ENCODE measurements at regions not wholly inside any gene's neighbourhood (a gene's known extent, or its start where the extent isn't known, plus 50 kb on each side); places are given as distances from the start of the nearest gene placed in this dataset.
A peak's percentile ranks its signal among the peaks of the same experiment; 100 is the strongest.
"Not testable (repeated sequence)": the region's sequence is repeated elsewhere in the genome, so short reads cannot be mapped to it uniquely, and the experiment has no call there.

DNA sequence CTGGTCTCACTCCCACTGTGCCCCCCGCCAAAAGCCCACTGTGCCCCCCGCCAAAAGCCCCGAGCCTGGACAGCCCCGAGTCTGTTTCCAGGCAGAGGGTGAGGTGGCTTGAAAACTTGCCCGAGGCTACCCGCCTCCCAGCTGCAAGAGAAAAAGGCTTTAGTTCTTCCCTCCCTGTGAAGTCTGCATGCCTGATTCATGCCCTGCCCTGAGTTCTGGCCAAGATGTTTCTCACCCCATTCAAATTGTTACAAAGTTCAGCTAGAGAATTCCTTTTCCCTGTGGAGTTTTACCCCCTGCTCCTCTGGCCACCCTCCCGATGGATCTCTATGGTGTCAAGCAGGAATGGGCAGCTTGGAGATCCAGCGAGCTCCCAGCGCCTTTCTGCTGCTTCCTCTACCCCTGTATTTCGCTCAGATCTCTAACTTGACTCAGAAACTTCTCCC lies 298.8 kb upstream of the MAP3K7 start:
- no peak for DNase-seq

DNA sequence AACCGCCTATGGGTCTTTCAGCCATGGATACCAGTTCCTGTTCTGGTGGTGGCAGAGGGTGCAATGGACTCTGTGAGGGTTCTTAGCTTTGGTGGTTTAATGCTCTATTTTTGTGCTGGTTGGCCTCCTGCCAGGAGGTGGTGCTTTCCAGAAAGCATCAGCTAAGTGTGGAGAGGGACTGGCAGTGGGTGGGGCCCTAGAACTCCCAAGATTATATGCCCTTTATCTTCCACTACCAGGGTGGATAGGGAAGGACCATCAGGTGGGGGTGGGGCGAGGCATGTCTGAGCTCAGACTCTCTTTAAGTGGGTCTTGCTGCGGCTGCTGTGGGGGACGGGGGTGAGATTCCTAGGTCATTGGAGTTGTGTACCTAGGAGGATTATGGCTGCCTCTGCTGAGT lies 298.3 kb upstream of the MAP3K7 start:
- DNase-seq, result not testable (repeated sequence)

DNA sequence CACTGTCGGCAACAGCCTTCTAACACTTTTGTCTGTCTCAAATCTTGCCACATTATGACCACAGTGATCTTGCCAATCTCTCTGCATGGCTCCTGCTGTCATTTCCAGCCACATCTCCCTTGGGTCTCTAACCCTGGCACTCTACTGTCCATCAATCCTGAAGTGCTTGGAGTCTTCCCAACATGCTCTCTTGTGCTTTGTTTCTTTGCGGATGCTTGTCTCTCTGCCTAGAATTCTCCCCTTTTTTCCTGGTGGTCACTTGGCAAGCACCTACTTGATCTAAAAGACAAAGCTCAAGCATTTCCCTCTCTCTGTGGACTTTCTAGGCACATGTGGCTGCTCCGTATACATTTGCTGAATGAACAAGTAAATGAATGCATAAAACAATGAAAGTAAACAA lies 290.7 kb upstream of the MAP3K7 start:
- DNase-seq, result no peak

DNA sequence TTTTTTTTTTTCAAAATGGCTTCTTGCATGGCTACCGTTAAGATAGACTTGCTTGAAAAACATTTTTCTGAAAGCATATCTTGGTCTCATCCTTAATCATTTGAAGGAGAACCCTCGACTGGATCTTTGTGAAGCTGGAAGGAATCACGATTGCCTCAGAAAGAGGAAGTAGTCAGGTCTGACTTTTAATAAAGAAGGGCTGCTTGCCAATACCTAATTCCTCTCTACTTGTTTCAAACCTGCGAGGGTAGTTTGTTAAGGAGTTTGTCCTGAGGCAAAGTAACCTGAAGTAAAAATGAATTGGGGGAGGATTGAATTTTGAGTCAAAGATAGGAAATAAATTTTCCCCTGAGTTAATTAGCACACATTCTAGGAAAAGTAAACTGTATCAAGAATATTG lies 288.1 kb upstream of the MAP3K7 start:
- DNase-seq, result no peak

DNA sequence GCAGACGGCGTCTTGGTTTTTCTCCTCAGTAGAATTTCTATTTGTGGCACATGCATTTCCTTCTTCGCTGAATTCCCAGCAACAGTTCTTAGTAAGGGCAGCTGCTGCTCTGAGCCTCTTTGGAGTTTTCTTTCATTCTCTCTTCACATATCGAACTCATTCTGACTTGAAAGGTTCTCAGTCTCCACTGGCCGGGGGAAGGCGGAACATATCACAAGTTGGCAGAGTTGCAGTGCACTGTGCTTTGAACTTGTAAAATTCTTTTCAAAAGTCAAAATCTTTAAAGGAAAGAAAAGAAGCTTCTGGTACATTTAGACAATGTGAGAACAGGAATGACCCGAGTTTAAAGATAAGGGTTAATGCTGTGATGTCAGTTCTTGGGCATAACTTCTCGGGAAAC lies 286.1 kb upstream of the MAP3K7 start:
- peak in 1 of 2 donors; percentile 32 for DNase-seq

DNA sequence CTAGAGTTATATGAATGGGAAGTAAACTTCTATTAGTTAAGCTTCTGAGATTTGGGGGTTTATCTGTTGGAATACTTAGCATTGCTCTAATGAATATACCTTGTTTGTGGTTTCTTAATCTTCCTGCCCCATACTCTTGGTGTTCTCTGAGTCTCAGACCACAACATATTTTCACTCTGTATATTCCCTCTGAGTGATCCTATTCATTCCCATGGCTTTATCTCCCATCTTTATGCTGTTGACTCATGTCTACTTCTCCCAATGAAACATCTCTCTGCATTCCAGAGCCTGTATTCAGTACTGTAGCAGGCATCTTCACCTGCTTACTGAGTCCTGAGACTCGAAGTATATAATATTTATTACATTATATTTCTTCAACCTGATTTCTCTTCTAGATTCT lies 283.7 kb upstream of the MAP3K7 start:
- no peak for DNase-seq

DNA sequence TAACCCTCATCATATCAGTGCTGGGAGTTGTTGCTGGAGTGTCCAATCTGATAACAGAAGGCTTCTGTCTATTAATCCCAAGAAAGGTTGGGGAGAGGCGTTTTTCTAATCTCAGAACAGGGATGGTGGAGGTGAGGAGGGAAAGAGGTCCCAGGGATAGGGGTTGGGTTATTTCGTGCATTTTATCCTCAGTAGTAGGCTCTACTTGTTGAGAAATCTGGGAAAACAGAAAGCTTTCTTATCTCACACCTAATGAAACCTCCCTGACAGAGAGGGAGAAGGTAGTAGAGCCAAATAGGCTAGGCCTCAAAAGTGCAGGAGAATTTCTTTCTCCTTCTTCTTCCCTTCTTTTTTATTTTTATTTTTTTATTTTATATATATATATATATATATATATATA lies 281.8 kb upstream of the MAP3K7 start:
- no peak for DNase-seq

DNA sequence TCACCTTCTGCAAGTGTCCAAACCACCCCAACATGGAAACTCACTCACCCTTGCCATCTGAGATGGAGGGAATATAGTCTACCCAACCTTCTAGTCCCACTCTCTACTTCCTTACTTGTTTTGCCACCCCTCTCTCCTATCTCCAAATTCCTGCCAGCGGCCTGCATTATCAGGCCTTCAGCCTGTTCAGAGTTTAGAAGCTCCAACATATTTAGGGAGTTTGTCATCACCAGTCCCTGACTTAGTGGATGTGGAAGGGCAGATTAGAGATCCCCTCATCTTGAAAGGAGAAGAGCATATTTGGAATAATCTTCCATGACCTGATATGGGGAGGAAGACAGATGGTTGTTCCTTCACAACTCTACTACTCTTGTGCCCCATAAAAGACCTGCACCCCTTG lies 281.4 kb upstream of the MAP3K7 start:
- DNase-seq, result no peak

DNA sequence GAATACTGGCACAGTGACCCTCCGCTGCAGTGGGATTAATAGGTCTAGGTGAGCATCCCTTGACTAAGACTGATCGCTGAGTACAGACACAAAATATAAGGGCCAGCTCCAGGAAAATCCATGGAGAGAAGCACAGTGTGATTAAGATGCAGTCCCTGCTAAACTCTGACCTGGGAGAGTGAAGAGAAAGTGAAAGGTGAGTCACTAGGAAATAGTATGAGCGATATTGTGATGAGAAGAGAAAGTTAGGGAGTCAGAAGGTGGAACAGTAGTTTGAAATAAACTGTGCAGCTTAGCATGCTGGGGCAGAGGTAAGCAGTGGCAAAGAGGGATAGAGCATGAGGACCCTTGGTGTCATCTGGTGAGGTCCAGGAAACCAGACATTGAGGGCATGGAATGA lies 278.6 kb upstream of the MAP3K7 start:
- no peak for DNase-seq

DNA sequence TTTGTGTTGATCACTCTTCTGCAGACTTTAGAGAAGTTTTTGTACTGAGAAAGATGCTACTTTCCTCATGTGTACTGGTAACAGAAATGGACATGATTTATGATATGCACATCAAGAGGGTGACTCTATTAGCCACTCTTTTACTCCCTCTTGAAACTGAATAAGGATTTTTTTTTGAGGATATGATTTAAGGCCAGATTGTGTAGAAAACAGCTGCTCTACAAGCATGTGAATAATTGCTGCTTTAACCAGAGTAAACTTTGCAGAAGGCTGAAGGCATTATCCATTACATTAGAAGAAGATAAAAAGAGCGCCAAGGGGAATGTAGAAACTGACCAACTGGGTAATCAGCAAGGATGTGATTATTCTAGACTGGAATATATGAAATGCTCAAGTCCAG lies 276.2 kb upstream of the MAP3K7 start:
- DNase-seq, result no peak

DNA sequence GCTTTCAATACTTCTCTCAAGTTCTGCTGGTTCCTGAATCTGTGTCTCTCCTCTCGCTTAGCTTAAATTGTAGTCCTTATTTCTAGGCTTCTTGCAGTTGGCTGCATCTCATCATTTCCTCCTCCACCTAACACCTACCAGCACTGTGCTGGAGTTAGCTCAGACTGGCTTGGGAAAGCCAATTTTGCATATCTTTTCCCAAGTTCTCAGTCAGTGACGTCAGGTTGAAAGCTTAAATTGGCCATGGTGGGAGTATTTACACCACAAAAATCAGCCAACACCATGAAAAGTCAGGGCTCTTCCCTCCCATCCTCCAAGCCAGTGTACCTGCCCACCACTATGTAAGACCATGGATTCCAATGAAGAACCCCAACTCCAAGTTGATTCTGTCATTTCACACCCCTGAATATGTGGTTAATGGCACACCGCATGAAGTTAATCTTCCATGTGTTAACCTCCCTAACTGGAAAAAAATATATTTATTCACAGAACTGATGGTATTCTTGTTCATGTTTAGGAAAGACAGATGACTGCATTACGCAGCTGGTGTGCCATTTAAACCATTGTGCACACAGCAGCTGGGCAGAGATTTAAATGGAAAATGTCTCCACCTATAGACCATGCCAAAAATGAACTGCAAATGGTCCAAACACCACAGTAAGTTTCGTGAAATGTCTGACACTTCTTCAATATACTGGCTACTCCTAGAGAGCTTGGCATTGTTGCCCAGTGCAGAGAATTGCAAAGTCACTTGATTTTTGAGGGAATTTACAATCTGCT lies 274.1 kb upstream of the MAP3K7 start:
- DNase-seq, result no peak

DNA sequence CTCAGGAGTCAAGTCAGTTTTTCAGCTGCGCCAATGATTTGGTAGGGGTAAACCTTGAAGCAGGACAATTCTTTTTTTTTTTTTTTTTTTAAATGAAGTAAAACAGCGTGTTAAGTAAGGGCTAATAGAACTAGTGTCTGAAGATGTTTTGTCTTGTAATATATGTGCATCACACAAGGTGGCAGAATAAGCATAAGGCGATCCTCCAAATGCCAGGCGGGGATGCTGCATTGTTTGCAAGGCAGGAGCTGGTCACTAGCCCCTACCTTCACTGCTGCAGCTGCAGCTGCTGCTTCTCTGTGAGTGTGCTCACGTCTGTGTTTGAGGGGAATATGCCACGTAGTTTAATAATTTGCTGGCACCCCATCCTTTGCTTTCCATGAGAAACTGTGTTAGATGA lies 272.7 kb upstream of the MAP3K7 start:
- DNase-seq, result no peak

DNA sequence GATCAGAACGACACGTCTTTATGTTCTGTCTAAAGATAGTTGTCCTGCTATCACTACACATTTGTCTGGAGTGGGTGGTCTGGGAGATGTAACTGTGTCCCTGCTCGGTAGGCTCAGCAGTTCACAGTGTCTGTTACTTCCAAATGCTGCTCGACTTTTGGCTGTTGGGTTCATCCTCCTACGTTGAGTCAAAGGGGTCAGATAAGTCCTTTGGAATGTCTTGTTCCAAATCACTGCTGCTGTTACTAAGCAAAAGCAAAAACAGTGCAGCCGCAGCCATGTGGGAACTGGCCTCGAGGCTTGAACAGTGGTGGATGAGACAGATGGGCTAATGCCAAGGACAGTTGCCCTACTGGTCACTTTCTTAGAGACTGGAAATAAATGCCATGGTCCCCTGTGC lies 272.2 kb upstream of the MAP3K7 start:
- DNase-seq, result peak in 1 of 2 donors; percentile 23

DNA sequence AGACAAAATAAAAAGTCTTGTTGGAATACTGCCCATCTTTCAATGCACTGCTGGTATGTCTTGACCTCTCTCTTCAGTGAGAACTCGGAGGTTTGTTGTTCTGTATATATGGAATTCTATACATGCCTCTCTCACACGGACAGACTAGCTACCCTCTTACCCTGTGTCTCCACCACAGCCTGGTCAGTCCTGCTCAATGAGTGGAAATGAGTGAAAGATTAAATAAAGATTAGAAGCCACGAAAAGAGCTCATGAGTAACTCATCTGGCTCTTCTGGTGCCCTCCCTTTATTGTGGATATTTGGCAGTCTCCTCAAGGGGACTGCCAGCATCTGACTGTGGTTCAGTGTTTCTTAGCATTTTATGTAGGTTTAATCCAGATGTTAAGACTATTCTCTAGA lies 262.8 kb upstream of the MAP3K7 start:
- no peak for DNase-seq

DNA sequence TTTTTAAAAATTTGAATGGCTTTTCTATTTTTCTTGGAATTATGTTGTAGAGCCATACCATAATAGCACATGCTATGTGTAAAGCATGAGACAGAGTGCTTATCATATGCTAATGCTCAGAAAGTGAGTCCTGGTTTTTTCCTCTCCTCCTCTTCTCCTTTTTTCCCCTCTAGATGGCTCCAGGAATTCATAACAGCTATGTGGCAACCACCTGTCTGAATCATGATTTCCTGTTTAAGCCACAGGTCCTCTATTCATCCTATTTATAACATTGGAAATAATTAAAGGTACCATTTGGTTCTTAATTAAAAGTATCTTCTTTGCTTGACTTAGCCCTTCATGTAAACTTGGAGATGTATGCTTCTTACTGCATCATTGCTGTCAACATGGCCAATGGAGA lies 260.0 kb upstream of the MAP3K7 start:
- DNase-seq, result no peak

DNA sequence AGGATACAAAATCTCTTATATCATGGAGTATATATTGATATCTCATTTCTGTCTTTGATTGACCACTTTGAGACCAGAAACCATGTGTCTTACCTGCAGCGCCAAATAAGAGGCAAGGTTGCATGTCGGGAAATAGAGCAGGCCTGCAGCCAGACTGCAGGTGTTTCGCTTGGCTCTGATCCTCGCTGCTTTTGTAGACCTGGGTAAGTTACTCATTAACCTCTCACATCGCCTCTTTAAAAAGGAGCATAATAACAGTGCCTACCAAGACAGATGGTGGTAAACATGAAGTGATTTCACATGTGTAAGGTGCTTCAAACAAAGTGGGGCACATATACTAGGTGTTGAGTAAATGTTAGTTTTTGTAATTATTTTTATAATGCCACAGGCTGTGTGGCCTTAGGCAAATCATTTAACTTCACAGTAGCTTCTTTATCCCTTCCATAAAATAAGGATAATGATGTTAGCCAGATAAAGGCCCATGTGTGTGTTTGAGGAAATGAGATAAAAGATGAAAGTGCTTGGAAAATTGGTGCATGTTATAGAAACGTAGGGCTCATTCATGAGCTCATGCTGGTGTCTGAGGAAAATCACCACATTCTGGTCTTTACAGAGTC lies 248.8 kb upstream of the MAP3K7 start:
- DNase-seq, result no peak

DNA sequence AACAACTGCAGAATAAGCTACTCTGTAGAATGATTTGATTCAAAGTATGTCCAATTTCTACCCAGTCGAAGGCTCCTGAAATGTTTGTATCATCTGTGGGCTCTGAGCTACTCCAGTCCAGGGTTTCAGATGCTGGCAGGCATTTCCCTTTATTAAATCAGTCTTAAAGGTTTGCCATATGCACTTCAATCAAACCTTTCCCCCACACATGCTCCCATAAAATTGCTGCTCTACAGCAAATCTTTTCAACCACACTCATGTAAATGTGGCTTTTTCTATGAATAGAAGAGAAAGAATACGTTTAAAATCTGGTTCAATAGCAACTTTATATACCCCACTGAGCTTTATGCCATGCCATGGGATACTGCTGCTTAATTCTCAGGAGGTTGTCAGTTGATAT lies 242.4 kb upstream of the MAP3K7 start:
- no peak for DNase-seq

DNA sequence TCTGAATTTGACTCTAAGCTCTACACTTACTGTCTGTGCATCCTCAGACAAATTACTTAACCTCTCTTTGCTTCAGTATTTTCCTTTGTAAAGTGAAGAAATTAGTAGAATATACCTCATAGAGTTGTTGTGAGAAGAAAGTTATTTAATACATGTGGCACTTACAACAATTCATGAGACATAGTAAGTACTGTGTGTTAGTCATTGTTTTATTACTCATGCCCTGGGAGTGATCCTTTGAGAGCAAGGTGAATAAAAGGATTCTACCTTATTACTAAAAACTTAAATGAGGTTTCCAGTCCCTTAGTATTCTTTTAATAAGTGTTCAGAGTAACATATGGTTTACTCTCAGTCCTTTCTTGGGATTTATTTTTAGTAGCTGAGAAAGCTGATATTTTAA lies 233.6 kb upstream of the MAP3K7 start:
- no peak for DNase-seq

DNA sequence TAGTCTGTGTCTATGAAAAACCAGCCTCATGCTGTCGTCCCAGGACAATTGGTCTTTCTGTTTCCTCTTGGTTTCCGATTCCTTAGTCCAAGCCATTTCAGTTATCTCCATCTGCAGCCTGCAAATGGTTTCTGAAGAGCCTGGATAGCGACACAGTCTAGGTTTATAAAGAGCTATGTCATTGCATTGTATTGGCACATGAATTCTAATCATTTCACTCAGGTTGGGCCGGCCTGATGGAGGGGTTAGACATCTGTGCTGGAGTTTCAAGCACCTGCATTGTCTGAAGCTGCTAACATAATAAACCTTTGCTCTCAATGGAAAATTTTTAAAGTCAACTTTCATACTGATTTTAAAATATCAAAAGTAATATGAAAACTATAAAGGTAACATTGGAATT lies 232.6 kb upstream of the MAP3K7 start:
- DNase-seq, result no peak

DNA sequence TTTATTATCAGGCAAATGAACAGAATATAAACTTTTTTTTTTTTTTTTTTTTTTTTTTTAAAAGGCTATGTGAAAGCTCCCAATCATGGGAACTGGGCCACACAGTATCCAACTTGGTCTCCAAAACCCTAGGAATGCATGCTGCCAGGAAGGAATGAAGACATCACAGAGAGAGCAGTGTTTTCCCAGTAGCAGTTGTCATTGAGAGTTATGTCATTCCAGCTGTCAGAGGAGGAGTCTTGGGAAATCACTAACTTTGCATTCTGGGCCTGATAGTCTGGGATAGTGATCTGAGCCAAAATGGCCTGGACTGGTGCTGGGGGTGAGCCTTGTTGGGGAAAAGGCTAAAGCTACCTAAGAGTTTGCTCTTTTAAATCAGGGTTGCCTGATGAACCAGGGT lies 231.3 kb upstream of the MAP3K7 start:
- no peak for DNase-seq

DNA sequence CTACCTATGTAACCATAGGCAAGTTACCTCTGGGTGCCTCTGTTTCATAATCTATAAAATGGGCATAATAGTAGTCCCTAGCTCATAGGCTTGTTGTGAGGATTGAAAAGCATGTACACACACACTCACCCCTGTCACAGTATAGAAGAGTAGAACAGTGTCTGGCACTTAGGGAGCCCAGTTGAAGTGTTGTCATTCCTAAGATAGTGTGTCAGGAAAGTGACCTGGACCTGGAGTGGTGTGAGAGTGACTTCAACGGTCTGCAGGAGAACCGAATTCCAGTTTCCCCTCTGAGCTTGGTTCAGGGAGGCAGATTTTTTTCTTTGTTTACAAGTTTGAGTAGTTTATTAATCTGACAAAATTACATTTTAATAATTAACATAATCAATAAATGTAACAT lies 229.9 kb upstream of the MAP3K7 start:
- no peak for DNase-seq

DNA sequence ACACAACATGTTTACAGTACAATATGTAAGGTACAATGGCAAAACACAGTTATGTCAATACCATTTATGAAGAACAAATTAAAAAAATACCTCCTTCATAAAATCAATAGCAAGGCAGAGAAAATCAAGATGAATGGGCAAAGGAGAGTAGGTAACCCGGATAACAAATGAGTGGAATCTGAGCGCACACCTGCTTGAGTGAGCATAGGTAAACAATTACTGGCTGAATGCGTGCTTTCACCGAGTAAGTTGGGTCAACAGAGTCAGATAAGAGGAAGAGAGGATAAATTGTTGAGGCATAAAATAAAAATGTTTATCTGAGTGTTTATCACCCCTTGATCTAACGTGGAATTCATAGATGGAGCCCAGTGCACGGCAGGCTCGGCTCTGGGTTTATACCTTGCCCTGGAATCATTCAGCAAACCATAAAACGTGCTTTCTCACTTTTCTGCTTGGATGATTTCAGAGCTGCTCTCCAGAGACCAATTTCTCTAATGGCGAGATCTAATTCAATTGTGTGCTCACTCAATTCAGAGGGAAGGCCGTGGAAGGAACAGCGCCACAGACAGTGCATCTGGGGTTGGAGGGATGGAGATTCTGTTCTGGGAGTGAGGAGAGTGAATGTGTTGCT lies 224.8 kb upstream of the MAP3K7 start:
- DNase-seq, result no peak

DNA sequence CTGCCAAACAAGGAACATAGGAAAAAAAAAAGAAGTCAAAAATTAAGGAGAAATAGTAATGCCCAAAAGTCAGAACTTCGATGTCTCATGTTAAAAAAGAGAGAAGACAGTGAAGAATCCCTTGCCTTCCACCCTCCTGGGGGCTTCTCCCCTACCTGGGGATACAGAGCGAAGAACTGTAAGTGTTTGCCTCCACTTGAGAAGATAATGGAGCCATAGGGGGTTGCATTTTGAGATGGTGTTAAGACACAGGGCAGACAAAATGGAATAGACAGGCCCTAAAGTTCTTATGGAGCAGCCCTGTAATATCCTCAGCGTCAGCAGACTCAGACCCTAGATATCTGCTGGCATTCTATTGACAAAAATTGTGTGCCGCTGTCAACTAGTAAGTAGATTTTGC lies 222.2 kb upstream of the MAP3K7 start:
- DNase-seq, result no peak

Measured in right lung (tissue), 2 donors.